ENCODE measurements at regions not wholly inside any gene's neighbourhood (a gene's known extent, or its start where the extent isn't known, plus 50 kb on each side); places are given as distances from the start of the nearest gene placed in this dataset.

DNA sequence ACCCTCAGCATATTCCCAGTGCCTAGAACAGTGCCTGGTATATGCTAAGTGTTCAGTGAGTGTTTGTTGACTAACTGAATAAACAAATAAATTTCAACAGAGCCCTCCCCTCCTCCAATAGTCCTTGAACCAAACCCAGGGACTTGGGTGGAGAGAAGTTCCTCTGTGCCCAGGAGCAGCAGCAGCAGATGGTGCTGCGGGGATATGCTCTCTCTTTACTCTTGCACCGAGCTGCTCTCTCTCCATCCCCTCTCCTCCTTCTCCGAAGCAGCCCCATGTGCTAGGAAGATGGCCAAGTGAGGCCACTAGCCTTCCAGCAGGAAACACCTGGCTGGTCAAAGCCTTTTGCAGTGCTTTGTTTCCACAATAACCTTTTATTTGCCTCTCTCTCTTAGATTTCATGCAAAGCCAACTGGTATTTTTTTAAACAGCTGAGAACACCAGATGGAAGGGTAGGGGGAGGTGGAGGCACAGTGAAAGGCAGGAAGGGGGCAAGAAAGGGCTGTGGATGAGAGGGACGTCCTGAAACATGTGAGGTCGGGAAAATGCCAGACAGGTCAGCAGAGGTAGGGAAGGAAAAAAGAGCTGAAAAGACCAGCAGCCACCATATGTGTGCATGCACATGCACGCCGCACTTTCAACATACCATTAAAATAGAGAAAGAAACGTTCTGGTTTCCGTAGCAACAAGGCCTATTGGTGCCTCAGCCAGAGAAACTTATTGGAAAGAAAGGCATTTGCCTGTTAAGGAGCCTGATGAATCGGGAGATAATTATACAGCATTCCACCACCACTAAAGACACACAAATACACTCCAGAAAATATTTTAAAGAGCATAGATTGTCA lies 78.9 kb downstream of the EMP1 start:
- DNase-seq = no peak

DNA sequence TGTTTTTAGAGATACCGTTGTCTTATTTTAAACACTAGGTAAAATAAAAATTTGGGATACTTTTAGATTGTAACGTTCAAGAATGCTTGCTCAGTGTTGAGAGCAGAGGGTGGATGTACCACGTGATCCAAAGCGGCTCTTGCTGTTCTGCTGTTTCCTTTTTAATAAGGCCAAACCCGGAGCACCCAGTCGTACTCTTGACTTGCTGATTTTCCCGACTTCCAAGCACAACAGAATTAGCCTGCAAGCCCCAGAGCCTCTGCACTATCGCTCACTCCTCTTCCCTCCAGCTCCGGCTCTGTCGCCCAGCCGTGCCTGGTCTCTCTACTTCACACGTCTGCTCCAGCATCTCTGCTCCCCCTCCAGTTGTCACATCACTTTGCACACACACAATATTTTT lies 77.3 kb downstream of the EMP1 start:
- no peak for DNase-seq

GRCh38 chr12:13273097-13273496 lies 76.6 kb downstream of the EMP1 start:
- DNase-seq = no peak

DNA sequence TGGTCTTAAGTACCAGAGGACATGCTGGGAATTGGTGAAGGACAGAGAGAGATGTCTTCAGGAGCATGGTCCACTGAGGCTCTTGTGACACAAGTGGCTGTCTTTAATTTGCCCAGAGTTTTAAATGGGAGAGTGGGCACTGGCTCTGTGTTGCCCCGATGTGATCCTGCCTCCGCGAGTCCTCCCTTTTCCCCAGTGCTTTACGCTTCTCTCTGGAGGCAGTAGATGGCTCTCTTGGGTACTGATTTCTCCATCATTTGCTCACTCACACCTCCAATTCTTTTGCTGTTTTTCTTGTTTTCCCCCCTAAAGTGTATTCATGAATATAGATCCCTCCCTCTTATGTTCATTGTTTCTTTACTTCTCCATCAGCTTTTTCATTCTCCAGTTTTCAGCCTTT lies 74.3 kb downstream of the EMP1 start:
- no peak for DNase-seq

Data from CD4-positive, alpha-beta T cell treated with Interferon alpha-2 for 1 hour (primary cell).